H9 (cell line): ENCODE measurements at regions not wholly inside any gene's neighbourhood (a gene's known extent, or its start where the extent isn't known, plus 50 kb on each side); places are given as distances from the start of the nearest gene placed in this dataset.

ENCODE experiments used
- DNase-seq: peaks from one replicate; pipeline ENCODE4 v3.0.0-alpha.2; 2017
- H2AFZ ChIP-seq: one replicate; pipeline ENCODE4 v1.6.1; 2013; ENCODE audit warnings: mild to moderate bottlenecking, low read length, control low read depth, moderate library complexity
- H2AK5ac ChIP-seq: 2 replicates; pipeline ENCODE4 v1.6.1; 2013; ENCODE audit warnings: low read length, control low read depth, mixed read lengths; ENCODE audit not compliant: insufficient read length
- H2BK120ac ChIP-seq: one replicate; pipeline ENCODE4 v1.6.1; 2013; ENCODE audit warnings: low read depth, mild to moderate bottlenecking, low read length, control low read depth, inconsistent platforms; ENCODE audit not compliant: poor library complexity, severe bottlenecking
- H2BK12ac ChIP-seq: 2 replicates; pipeline ENCODE4 v1.6.1; 2013; ENCODE audit warnings: low read length, control low read depth, mixed read lengths, low read depth; ENCODE audit not compliant: insufficient read length
- H2BK15ac ChIP-seq: 2 replicates; pipeline ENCODE4 v1.6.1; 2013; ENCODE audit warnings: low read depth, low read length, control low read depth
- H2BK20ac ChIP-seq: one replicate; pipeline ENCODE4 v1.6.1; 2013; ENCODE audit warnings: low read depth, mild to moderate bottlenecking, low read length, control low read depth, inconsistent platforms; ENCODE audit not compliant: poor library complexity, severe bottlenecking
- H2BK5ac ChIP-seq: 2 replicates; pipeline ENCODE4 v1.6.1; 2013; ENCODE audit warnings: low read length, control low read depth, mixed read lengths; ENCODE audit not compliant: insufficient read length
- H3K14ac ChIP-seq: 2 replicates; pipeline ENCODE4 v1.6.1; 2013; ENCODE audit warnings: low read length, control low read depth; ENCODE audit not compliant: insufficient read depth
- H3K18ac ChIP-seq: 2 replicates; pipeline ENCODE4 v1.6.1; 2013; ENCODE audit warnings: low read depth, mild to moderate bottlenecking, mixed read lengths, low read length, control low read depth; ENCODE audit not compliant: insufficient read length
- H3K23ac ChIP-seq: 2 replicates; pipeline ENCODE4 v1.6.1; 2013; ENCODE audit warnings: low read length, control low read depth, mixed read lengths, low read depth; ENCODE audit not compliant: insufficient read length
- H3K23me2 ChIP-seq: 2 replicates; pipeline ENCODE4 v1.6.1; 2013; ENCODE audit warnings: low read depth, mild to moderate bottlenecking, mixed read lengths, low read length, control low read depth; ENCODE audit not compliant: insufficient read length, poor library complexity, severe bottlenecking
- H3K27ac ChIP-seq: 2 replicates; pipeline ENCODE4 v1.5.1; 2013; ENCODE audit warnings: low read length, control low read depth, mixed read lengths, low read depth; ENCODE audit not compliant: insufficient read length
- H3K27me3 ChIP-seq: 2 replicates; pipeline ENCODE4 v1.6.1; 2013; ENCODE audit warnings: low read length, control low read depth, inconsistent platforms; ENCODE audit not compliant: insufficient read depth
- H3K4ac ChIP-seq: 2 replicates; pipeline ENCODE4 v1.6.1; 2013; ENCODE audit warnings: low read depth, mild to moderate bottlenecking, control low read depth, inconsistent platforms, low read length, moderate library complexity
- H3K4me1 ChIP-seq: 2 replicates; pipeline ENCODE4 v1.6.1; 2013; ENCODE audit warnings: low read length, control low read depth, inconsistent platforms; ENCODE audit not compliant: insufficient read depth
- H3K4me2 ChIP-seq: 2 replicates; pipeline ENCODE4 v1.6.1; 2013; ENCODE audit warnings: low read length, control low read depth, mixed read lengths; ENCODE audit not compliant: insufficient read length, insufficient read depth
- H3K56ac ChIP-seq: 2 replicates; pipeline ENCODE4 v1.6.1; 2013; ENCODE audit warnings: low read depth, mild to moderate bottlenecking, mixed read lengths, low read length, control low read depth; ENCODE audit not compliant: insufficient read length
- H3K79me1 ChIP-seq: 2 replicates; pipeline ENCODE4 v1.6.1; 2013; ENCODE audit warnings: low read depth, mild to moderate bottlenecking, moderate library complexity, low read length, control low read depth, inconsistent platforms; ENCODE audit not compliant: insufficient read depth, poor library complexity, severe bottlenecking
- H3K79me2 ChIP-seq: 2 replicates; pipeline ENCODE4 v1.6.1; 2013; ENCODE audit warnings: low read length, control low read depth, inconsistent platforms; ENCODE audit not compliant: insufficient read depth
- H3K9ac ChIP-seq: 2 replicates; pipeline ENCODE4 v1.6.1; 2013; ENCODE audit warnings: low read length, control low read depth, mixed read lengths; ENCODE audit not compliant: insufficient read length; ENCODE audit errors: extremely low read depth
- H3K9me3 ChIP-seq: one replicate; pipeline ENCODE4 v1.6.1; 2013; ENCODE audit warnings: low read depth, low read length, inconsistent platforms; ENCODE audit not compliant: control insufficient read depth
- H3T11ph ChIP-seq: one replicate; pipeline ENCODE4 v1.6.1; 2013; ENCODE audit warnings: mild to moderate bottlenecking, low read length, control low read depth, inconsistent platforms
- H4K20me1 ChIP-seq: one replicate; pipeline ENCODE4 v1.6.1; 2013; ENCODE audit not compliant: control insufficient read depth, insufficient read length, insufficient read depth
- H4K5ac ChIP-seq: 2 replicates; pipeline ENCODE4 v1.6.1; 2013; ENCODE audit warnings: low read depth, mild to moderate bottlenecking, mixed read lengths, low read length, control low read depth; ENCODE audit not compliant: insufficient read length
- H4K8ac ChIP-seq: replicated peaks from 2 replicates; pipeline ENCODE4 v1.6.1; 2013; ENCODE audit warnings: low read length, control low read depth, mixed read lengths, low read depth; ENCODE audit not compliant: insufficient read length
- H4K91ac ChIP-seq: 2 replicates; pipeline ENCODE4 v1.6.1; 2013; ENCODE audit warnings: low read depth, mild to moderate bottlenecking, moderate library complexity, mixed read lengths, low read length, control low read depth; ENCODE audit not compliant: insufficient read length
- H3K27ac Mint-ChIP-seq, 3 experiments: 2 replicates in 2 of 3; 3 replicates in 1 of 3; pipeline ENCODE4 v1.8.0; 2020 to 2021; ENCODE audit warnings: mixed read lengths in 3 of 3, mild to moderate bottlenecking in 1 of 3, moderate library complexity in 1 of 3
- H3K27me3 Mint-ChIP-seq: 2 replicates; pipeline ENCODE4 v1.8.0; 2021; ENCODE audit warnings: low read depth, mild to moderate bottlenecking, moderate library complexity, mixed read lengths
- H3K36me3 Mint-ChIP-seq, 3 experiments: 2 replicates in 2 of 3; 3 replicates in 1 of 3; pipeline ENCODE4 v1.8.0; 2020 to 2021; ENCODE audit warnings: low read depth in 3 of 3, mixed read lengths in 3 of 3; ENCODE audit not compliant: insufficient read depth in 1 of 3
- H3K4me1 Mint-ChIP-seq, 2 experiments: 2 replicates each; pipeline ENCODE4 v1.8.0; 2020; ENCODE audit warnings: mixed read lengths in 2 of 2
- H3K4me3 Mint-ChIP-seq, 2 experiments: 2 replicates in 1 of 2; 3 replicates in 1 of 2; pipeline ENCODE4 v1.8.0; 2020 to 2021; ENCODE audit warnings: mild to moderate bottlenecking in 2 of 2, mixed read lengths in 2 of 2, moderate library complexity in 1 of 2
- H3K9me3 Mint-ChIP-seq, 2 experiments: 2 replicates in 1 of 2; 3 replicates in 1 of 2; pipeline ENCODE4 v1.8.0; 2020; ENCODE audit warnings: mild to moderate bottlenecking in 2 of 2, mixed read lengths in 2 of 2, moderate library complexity in 1 of 2
- CTCF ChIP-seq: fragments of 200-600 bp; sonication (generic); conservative IDR thresholded peaks from 3 replicates; pipeline ENCODE4 v1.8.0; 2021; ENCODE audit warnings: antibody characterized with exemption, mild to moderate bottlenecking
- WGBS: extraction: QIAGEN DNeasy Blood & Tissue Kit; methylation state at CpG from one replicate; pipeline ENCODE4 v1.1.7; 2013; ENCODE audit warnings: missing lambda C conversion rate, low lambda C conversion rate, mixed read lengths; ENCODE audit not compliant: insufficient read length; ENCODE audit errors: extremely low coverage; 5-methylcytosine and 5-hydroxymethylcytosine counted together

- H4K20me1 ChIP-seq, result no peaks in the 10 kb centered on the region
- no peak overlapping the region for H2AK5ac ChIP-seq
- no peak overlapping the region for H2BK12ac ChIP-seq
- H2BK5ac ChIP-seq, result no peak overlapping the region
- no CpG with 5 or more reads among the region's 3 CpGs for WGBS
- Mint-ChIP-seq H3K9me3 (no peaks in the 10 kb centered on the region), H3K27me3 (no peaks in the 10 kb centered on the region), H3K4me1 (no peaks in the 10 kb centered on the region), H3K36me3 (no peaks in the 10 kb centered on the region), H3K4me3 (no peak overlapping the region), H3K27ac (no peak overlapping the region)
- no peak overlapping the region for H3K56ac ChIP-seq
- no peak overlapping the region for H4K8ac ChIP-seq
- H3T11ph ChIP-seq, result no peak overlapping the region
- no peaks in the 10 kb centered on the region for H3K23me2 ChIP-seq
- H3K4me1 ChIP-seq, result no peaks in the 10 kb centered on the region
- no peak overlapping the region for H4K91ac ChIP-seq
- H3K79me2 ChIP-seq, result no peaks in the 10 kb centered on the region
- no peaks in the 10 kb centered on the region for H3K27me3 ChIP-seq
- H2BK120ac ChIP-seq, result no peak overlapping the region
- H2BK15ac ChIP-seq, result no peak overlapping the region
- no peaks in the 10 kb centered on the region for H3K9me3 ChIP-seq
- H3K9ac ChIP-seq, result no peak overlapping the region
- DNase-seq, result no peak
- no peak overlapping the region for H4K5ac ChIP-seq
- H3K27ac ChIP-seq, result no peak overlapping the region
- H3K23ac ChIP-seq, result no peak overlapping the region
- no peak for TF ChIP-seq CTCF
- H3K14ac ChIP-seq, result no peak overlapping the region
- no peak overlapping the region for H3K4me2 ChIP-seq
- H3K18ac ChIP-seq, result no peak overlapping the region
- H2BK20ac ChIP-seq, result no peak overlapping the region
- H3K4ac ChIP-seq, result no peak overlapping the region
- no peaks in the 10 kb centered on the region for H3K79me1 ChIP-seq
- no peak overlapping the region for H2AFZ ChIP-seq
Measured at GRCh38 chr7:15977663-15978062, 291.2 kb upstream of the MEOX2 start.
